Astrocyte of the cerebellum (primary cell): ENCODE measurements at regions not wholly inside any gene's neighbourhood (a gene's known extent, or its start where the extent isn't known, plus 50 kb on each side); places are given as distances from the start of the nearest gene placed in this dataset.

Source experiments
- DNase-seq: peaks from one replicate; pipeline ENCODE4 v3.0.0-alpha.2; 2011; ENCODE audit warnings: low read depth
- H3K4me3 ChIP-seq: 2 replicates; pipeline ENCODE4 v1.5.1; 2011; ENCODE audit warnings: mild to moderate bottlenecking, low read depth, low read length, moderate library complexity
- in situ Hi-C: cut with HindIII; loops from 2 replicates; pipeline ENCODE4 v1.10.0; 2017; ENCODE audit warnings: low sequenced_read_pairs
- TF ChIP-seq, protein P1 (sequence below): IDR thresholded peaks from 2 replicates; pipeline ENCODE4 v1.5.1; 2012; ENCODE audit warnings: low read length, low read depth, moderate library complexity, mild to moderate bottlenecking; ENCODE audit errors: missing control alignments

DNA sequence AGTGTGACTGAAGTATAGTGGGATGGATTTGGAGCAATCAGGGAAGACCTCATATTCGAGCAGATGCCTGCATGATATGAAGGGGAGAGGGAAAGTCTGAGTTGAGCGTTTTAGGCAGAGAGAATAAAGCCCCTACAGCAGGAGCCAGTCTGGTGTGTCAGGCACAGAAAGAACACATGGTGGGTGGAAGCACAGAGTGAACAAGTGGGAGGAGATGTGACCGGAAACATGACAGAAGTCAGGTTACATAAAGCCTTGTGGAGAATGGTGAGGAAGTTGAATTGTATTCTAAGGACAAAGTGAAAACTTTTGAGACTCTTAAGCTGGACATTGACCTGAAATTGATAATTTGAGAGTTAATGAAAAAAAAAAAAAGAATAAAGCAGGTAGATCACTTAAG, 541.0 kb downstream of the PLOD2 start:
- H3K4me3 ChIP-seq: no peak overlapping the region
- TF ChIP-seq, protein P1, sequence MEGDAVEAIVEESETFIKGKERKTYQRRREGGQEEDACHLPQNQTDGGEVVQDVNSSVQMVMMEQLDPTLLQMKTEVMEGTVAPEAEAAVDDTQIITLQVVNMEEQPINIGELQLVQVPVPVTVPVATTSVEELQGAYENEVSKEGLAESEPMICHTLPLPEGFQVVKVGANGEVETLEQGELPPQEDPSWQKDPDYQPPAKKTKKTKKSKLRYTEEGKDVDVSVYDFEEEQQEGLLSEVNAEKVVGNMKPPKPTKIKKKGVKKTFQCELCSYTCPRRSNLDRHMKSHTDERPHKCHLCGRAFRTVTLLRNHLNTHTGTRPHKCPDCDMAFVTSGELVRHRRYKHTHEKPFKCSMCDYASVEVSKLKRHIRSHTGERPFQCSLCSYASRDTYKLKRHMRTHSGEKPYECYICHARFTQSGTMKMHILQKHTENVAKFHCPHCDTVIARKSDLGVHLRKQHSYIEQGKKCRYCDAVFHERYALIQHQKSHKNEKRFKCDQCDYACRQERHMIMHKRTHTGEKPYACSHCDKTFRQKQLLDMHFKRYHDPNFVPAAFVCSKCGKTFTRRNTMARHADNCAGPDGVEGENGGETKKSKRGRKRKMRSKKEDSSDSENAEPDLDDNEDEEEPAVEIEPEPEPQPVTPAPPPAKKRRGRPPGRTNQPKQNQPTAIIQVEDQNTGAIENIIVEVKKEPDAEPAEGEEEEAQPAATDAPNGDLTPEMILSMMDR: no peak
- in situ Hi-C loops: no loop called here
- no peak for DNase-seq

DNA sequence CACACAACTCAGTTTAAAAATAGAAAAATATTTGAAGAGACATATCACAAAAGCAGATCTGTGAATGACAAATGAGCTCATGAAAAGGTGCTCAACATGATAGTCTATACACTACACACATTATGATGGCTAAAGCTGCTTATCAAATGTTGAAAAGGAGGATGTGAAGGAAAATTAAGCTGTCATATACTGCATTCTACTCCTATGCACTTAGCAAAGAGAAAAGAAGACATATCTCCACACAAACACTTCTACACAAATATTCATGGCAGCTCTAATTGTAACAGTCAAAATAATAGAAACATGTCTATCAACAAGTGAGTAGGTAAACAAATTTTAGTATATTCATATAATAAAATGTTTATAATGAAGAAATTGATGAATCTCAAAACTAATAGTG, 540.5 kb downstream of the PLOD2 start:
- DNase-seq: no peak
- no peak overlapping the region for H3K4me3 ChIP-seq
- in situ Hi-C loops: no loop called here
- TF ChIP-seq, protein P1: no peak

GRCh38 chr3:145623349-145623748, 537.6 kb downstream of the PLOD2 start:
- DNase-seq: no peak
- H3K4me3 ChIP-seq: no peak overlapping the region
- in situ Hi-C loops: no loop called here
- TF ChIP-seq, protein P1: no peak

GRCh38 chr3:145628211-145628610, 532.8 kb downstream of the PLOD2 start:
- H3K4me3 ChIP-seq: no peak overlapping the region
- TF ChIP-seq, protein P1: no peak
- DNase-seq: no peak
- in situ Hi-C loops: no loop called here

DNA sequence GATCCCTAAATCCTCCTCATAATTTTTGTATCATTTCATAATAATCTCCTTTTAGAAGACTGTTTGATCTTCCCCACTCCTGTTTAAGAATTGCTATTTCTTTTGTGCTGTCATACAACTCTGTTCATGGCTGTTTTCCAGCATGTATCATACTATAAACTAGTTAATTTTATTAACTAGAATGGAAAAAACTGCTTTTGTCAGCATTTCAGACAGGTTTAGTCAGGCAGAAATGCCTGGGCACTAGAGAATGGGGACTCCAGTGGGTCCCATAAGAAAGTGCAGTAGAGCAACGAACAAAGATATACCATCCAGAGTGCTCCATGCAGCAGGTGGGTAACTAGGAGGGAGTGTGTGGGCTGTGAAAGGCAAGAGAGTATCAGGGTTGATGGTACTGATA, 523.9 kb downstream of the PLOD2 start:
- TF ChIP-seq, protein P1: no peak
- DNase-seq: no peak
- no peak overlapping the region for H3K4me3 ChIP-seq
- in situ Hi-C loops: no loop called here

DNA sequence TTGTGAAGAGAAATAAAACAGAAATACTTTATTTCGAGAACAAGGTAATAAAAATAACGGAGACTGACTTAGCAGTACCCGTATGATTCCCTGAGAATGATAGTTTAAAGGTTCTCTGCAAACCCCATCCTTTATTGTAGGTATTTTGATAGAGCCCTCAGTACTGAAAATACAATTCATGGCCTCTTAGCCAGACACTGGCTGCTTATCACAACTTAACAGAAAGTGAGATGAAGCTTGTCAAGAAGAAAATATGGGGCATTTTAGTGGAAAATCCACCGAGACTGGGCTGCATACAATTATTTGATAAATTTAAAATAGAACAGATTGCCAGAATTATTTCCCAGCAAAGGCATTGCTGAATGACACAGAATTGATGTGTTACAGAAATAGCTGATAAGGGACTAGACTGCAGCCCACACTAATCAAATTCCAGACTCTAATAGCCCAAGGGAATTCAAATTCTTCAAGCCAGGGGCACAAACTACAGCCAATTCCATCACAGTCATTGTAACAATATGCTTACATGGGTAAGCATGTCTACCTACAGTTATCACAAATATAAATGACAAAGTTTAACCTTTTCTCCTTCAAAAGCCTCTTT, 521.9 kb downstream of the PLOD2 start:
- TF ChIP-seq, protein P1: no peak
- H3K4me3 ChIP-seq: no peak overlapping the region
- in situ Hi-C loops: no loop called here
- DNase-seq: no peak
